Activated naive CD4-positive, alpha-beta T cell treated with anti-CD3 and anti-CD28 coated beads, Interleukin-2, amount 50 U/mL, for 16 hours (primary cell): ENCODE measurements at regions not wholly inside any gene's neighbourhood (a gene's known extent, or its start where the extent isn't known, plus 50 kb on each side); places are given as distances from the start of the nearest gene placed in this dataset.
"Not testable (repeated sequence)": the region's sequence is repeated elsewhere in the genome, so short reads cannot be mapped to it uniquely, and the experiment has no call there.

Experiments used
- DNase-seq: peaks from one replicate; pipeline ENCODE4 v3.0.0-alpha.2; 2020

- no peak for DNase-seq
Measured at GRCh38 chr1:221268295-221268694, 389.1 kb downstream of the HLX start.

- no peak for DNase-seq
Measured at GRCh38 chr1:221271701-221272100, 392.5 kb downstream of the HLX start.

GRCh38 chr1:221272940-221273339 is 393.7 kb downstream of the HLX start:
- no peak for DNase-seq

- no peak for DNase-seq
Measured at GRCh38 chr1:221274373-221274772, 395.1 kb downstream of the HLX start.

GRCh38 chr1:221276896-221277409 is 397.7 kb downstream of the HLX start:
- no peak for DNase-seq

GRCh38 chr1:221279146-221279545 is 399.9 kb downstream of the HLX start:
- no peak for DNase-seq

GRCh38 chr1:221283532-221283931 is 404.3 kb downstream of the HLX start:
- no peak for DNase-seq

GRCh38 chr1:221284028-221284427 is 404.8 kb downstream of the HLX start:
- DNase-seq = no peak

GRCh38 chr1:221284991-221285390 is 405.7 kb downstream of the HLX start:
- not testable (repeated sequence) for DNase-seq

GRCh38 chr1:221285458-221286210 is 406.4 kb downstream of the HLX start:
- not testable (repeated sequence) for DNase-seq

GRCh38 chr1:221286399-221286798 is 407.2 kb downstream of the HLX start:
- DNase-seq = no peak

- no peak for DNase-seq
Measured at GRCh38 chr1:221289103-221289502, 409.9 kb downstream of the HLX start.

GRCh38 chr1:221290669-221291068 is 411.4 kb downstream of the HLX start:
- no peak for DNase-seq

GRCh38 chr1:221291113-221291512 is 411.9 kb downstream of the HLX start:
- no peak for DNase-seq

GRCh38 chr1:221292652-221293051 is 413.4 kb downstream of the HLX start:
- no peak for DNase-seq

- no peak for DNase-seq
Measured at GRCh38 chr1:221294242-221294641, 415.0 kb downstream of the HLX start.

GRCh38 chr1:221302357-221302756 is 423.1 kb downstream of the HLX start:
- DNase-seq = no peak

GRCh38 chr1:221302810-221303209 is 423.6 kb downstream of the HLX start:
- DNase-seq = no peak

- DNase-seq = no peak
Measured at GRCh38 chr1:221303623-221304022, 424.4 kb downstream of the HLX start.

- no peak for DNase-seq
Measured at GRCh38 chr1:221306239-221306638, 427.0 kb downstream of the HLX start.

GRCh38 chr1:221308534-221309511 is 429.6 kb downstream of the HLX start:
- no peak for DNase-seq

- no peak for DNase-seq
Measured at GRCh38 chr1:221309723-221310122, 430.5 kb downstream of the HLX start.

GRCh38 chr1:221310180-221310579 is 430.9 kb downstream of the HLX start:
- DNase-seq = no peak

GRCh38 chr1:221315330-221315729 is 426.6 kb downstream of the DUSP10 start:
- DNase-seq = no peak
